ENCODE measurements at regions not wholly inside any gene's neighbourhood (a gene's known extent, or its start where the extent isn't known, plus 50 kb on each side); places are given as distances from the start of the nearest gene placed in this dataset.
A peak's percentile ranks its signal among the peaks of the same experiment; 100 is the strongest.

GRCh38 chr13:78978381-78978998 is 319.5 kb upstream of the OBI1 start:
- DNase-seq (ENCODE audit: low spot score): peak; percentile 57

GRCh38 chr13:78977311-78977710 is 318.4 kb upstream of the OBI1 start:
- no peak for DNase-seq (ENCODE audit: low spot score)

GRCh38 chr13:78976696-78977095 is 317.7 kb upstream of the OBI1 start:
- DNase-seq (ENCODE audit: low spot score): no peak

- no peak for DNase-seq (ENCODE audit: low spot score)
Observed at GRCh38 chr13:78972561-78972960, 313.6 kb upstream of the OBI1 start.

GRCh38 chr13:78971355-78972025 is 312.5 kb upstream of the OBI1 start:
- no peak for DNase-seq (ENCODE audit: low spot score)

GRCh38 chr13:78960881-78961280 is 301.9 kb upstream of the OBI1 start:
- DNase-seq (ENCODE audit: low spot score): no peak

GRCh38 chr13:78958006-78958405 is 299.1 kb upstream of the OBI1 start:
- DNase-seq (ENCODE audit: low spot score): no peak

- no peak for DNase-seq (ENCODE audit: low spot score)
Observed at GRCh38 chr13:78940455-78941130, 281.6 kb upstream of the OBI1 start.

- no peak for DNase-seq (ENCODE audit: low spot score)
Observed at GRCh38 chr13:78934336-78934735, 275.4 kb upstream of the OBI1 start.

GRCh38 chr13:78915015-78915414 is 256.1 kb upstream of the OBI1 start:
- DNase-seq (ENCODE audit: low spot score): no peak

GRCh38 chr13:78913656-78914055 is 254.7 kb upstream of the OBI1 start:
- DNase-seq (ENCODE audit: low spot score): no peak

- DNase-seq (ENCODE audit: low spot score): no peak
Observed at GRCh38 chr13:78910147-78910546, 251.2 kb upstream of the OBI1 start.

- no peak for DNase-seq (ENCODE audit: low spot score)
Observed at GRCh38 chr13:78909276-78909675, 250.3 kb upstream of the OBI1 start.

GRCh38 chr13:78907006-78907405 is 248.1 kb upstream of the OBI1 start:
- DNase-seq (ENCODE audit: low spot score): no peak

- no peak for DNase-seq (ENCODE audit: low spot score)
Observed at GRCh38 chr13:78897200-78897599, 238.2 kb upstream of the OBI1 start.

- no peak for DNase-seq (ENCODE audit: low spot score)
Observed at GRCh38 chr13:78884571-78884970, 225.6 kb upstream of the OBI1 start.

- no peak for DNase-seq (ENCODE audit: low spot score)
Observed at GRCh38 chr13:78881751-78882150, 222.8 kb upstream of the OBI1 start.

- no peak for DNase-seq (ENCODE audit: low spot score)
Observed at GRCh38 chr13:78881054-78881453, 222.1 kb upstream of the OBI1 start.

- no peak for DNase-seq (ENCODE audit: low spot score)
Observed at GRCh38 chr13:78876915-78877549, 218.1 kb upstream of the OBI1 start.

GRCh38 chr13:78875792-78876580 is 217.0 kb upstream of the OBI1 start:
- DNase-seq (ENCODE audit: low spot score): no peak

- no peak for DNase-seq (ENCODE audit: low spot score)
Observed at GRCh38 chr13:78868991-78869390, 210.0 kb upstream of the OBI1 start.

- no peak for DNase-seq (ENCODE audit: low spot score)
Observed at GRCh38 chr13:78867655-78868054, 208.7 kb upstream of the OBI1 start.
